Transverse colon (tissue), 4 donors: ENCODE measurements at regions not wholly inside any gene's neighbourhood (a gene's known extent, or its start where the extent isn't known, plus 50 kb on each side); places are given as distances from the start of the nearest gene placed in this dataset.

Source experiments
- DNase-seq: peaks from one replicate; pipeline ENCODE4 v3.0.0-alpha.2; 2019
- H3K27ac ChIP-seq, 4 donors: fragments of 200-600 bp; sonication (generic); 2 replicates each; pipeline ENCODE4 v1.5.1; 2016 to 2018; ENCODE audit warnings: inconsistent platforms in 4 of 4
- H3K27me3 ChIP-seq: fragments of 200-600 bp; sonication (generic); 2 replicates; pipeline ENCODE4 v1.5.1; 2017; ENCODE audit warnings: inconsistent platforms
- H3K36me3 ChIP-seq, 4 donors: fragments of 200-600 bp; sonication (generic); 2 replicates each; pipeline ENCODE4 v1.5.1; 2017 to 2019; ENCODE audit warnings: inconsistent platforms in 4 of 4
- H3K4me1 ChIP-seq, 4 donors: fragments of 200-600 bp; sonication (generic); 2 replicates each; pipeline ENCODE4 v1.5.1; 2017 to 2020; ENCODE audit warnings: inconsistent platforms in 4 of 4
- H3K4me3 ChIP-seq, 4 donors: fragments of 200-600 bp; sonication (generic); 1 replicate in 1 of 4; 2 replicates in 3 of 4; pipeline versions ENCODE4 v1.5.1 to v1.6.1; 2017 to 2019; ENCODE audit warnings: inconsistent platforms in 4 of 4
- H3K9me3 ChIP-seq, 2 donors: fragments of 200-600 bp; sonication (generic); 2 replicates each; pipeline ENCODE4 v1.5.1; 2017 to 2019; ENCODE audit warnings: inconsistent platforms in 2 of 2
- CTCF ChIP-seq, 5 experiments: fragments of 200-600 bp in 3 of 5; fragments of 450-650 bp in 2 of 5; sonication (generic) in 3 of 5; IDR thresholded peaks; 1 replicate in 2 of 5; 2 replicates in 3 of 5; pipeline ENCODE4 v1.5.1; 2016 to 2017; ENCODE audit warnings: antibody characterized with exemption in 5 of 5, inconsistent platforms in 3 of 5, mild to moderate bottlenecking in 2 of 5, moderate library complexity in 1 of 5
- EP300 ChIP-seq: sonication (generic); formaldehyde crosslinking; IDR thresholded peaks from one replicate; pipeline ENCODE4 v1.6.1; 2017; ENCODE audit warnings: antibody characterized with exemption, low read depth
- POLR2A ChIP-seq: fragments of 450-650 bp; IDR thresholded peaks from one replicate; pipeline ENCODE4 v1.6.1; 2016; ENCODE audit warnings: antibody characterized with exemption, mild to moderate bottlenecking, moderate library complexity
- POLR2AphosphoS5 ChIP-seq, 3 donors: sonication (generic); formaldehyde crosslinking; IDR thresholded peaks; one replicate each; pipeline ENCODE4 v1.6.1; 2016; ENCODE audit warnings: antibody characterized with exemption in 3 of 3
- WGBS, 2 donors: methylation state at CpG; one replicate each; pipeline ENCODE4 v1.1.5; 2018; ENCODE audit warnings: low coverage in 1 of 2; 5-methylcytosine and 5-hydroxymethylcytosine counted together
- in situ Hi-C, 4 donors: fragments of 200-750 bp; cut with MboI; loops; one replicate each; pipeline versions ENCODE4 v1.15.0 to v1.15.1; 2017; ENCODE audit warnings: low sequenced_read_pairs in 3 of 4, low pct_ligation_motif_present in 1 of 4, low pct_unique_long_range_greater_than_20kb in 1 of 4
- intact Hi-C: fragments of 100-400 bp; cut with DNase I; formaldehyde crosslinking; loops from one replicate; pipeline ENCODE4 v1.15.1; 2023; ENCODE audit warnings: low total_unique reads

GRCh38 chr1:172946814-172947507 lies 103.8 kb downstream of the TNFSF18 start:
- WGBS, 2 donors: 78 to 85% methylated on average over 2 of the region's 2 CpGs
- DNase-seq: no peak
- Histone ChIP-seq H3K27me3 (no peaks in the 10 kb centered on the region), H3K9me3 (no peaks in the 10 kb centered on the region), H3K36me3 (no peaks in the 10 kb centered on the region), H3K4me1 (no peaks in the 10 kb centered on the region), H3K27ac (no peak overlapping the region), H3K4me3 (no peak overlapping the region)
- in situ Hi-C loops (no loop called here), intact Hi-C loops (no loop called here)
- TF ChIP-seq EP300 (no peak), CTCF (IDR thresholded peaks at IDR 0.05) (no peak), POLR2AphosphoS5 (IDR thresholded peaks at IDR 0.05) (no peak), POLR2A (no peak)

- Histone ChIP-seq H3K4me1 (no peaks in the 10 kb centered on the region), H3K4me3 (no peak overlapping the region), H3K9me3 (no peaks in the 10 kb centered on the region), H3K36me3 (no peaks in the 10 kb centered on the region), H3K27me3 (no peaks in the 10 kb centered on the region), H3K27ac (no peak overlapping the region)
- no peak for TF ChIP-seq EP300
- TF ChIP-seq POLR2AphosphoS5 (IDR thresholded peaks at IDR 0.05): no peak
- no peak for TF ChIP-seq POLR2A
- no peak for TF ChIP-seq CTCF (IDR thresholded peaks at IDR 0.05)
- DNase-seq: no peak
- intact Hi-C loops (no loop called here), in situ Hi-C loops (no loop called here)
- WGBS, 2 donors: 93% methylated on average over 1 of the region's 1 CpG; no CpG with 5 or more reads in 1 of the 2 donors
Observed at GRCh38 chr1:172948457-172948856, 102.3 kb downstream of the TNFSF18 start.

- TF ChIP-seq EP300 (no peak), POLR2A (no peak), POLR2AphosphoS5 (IDR thresholded peaks at IDR 0.05) (no peak), CTCF (IDR thresholded peaks at IDR 0.05) (no peak)
- H3K27me3 ChIP-seq: no peaks in the 10 kb centered on the region
- WGBS, 2 donors: 64 to 83% methylated on average over 4 of the region's 4 CpGs
- no peaks in the 10 kb centered on the region for H3K4me1 ChIP-seq
- H3K27ac ChIP-seq: no peak overlapping the region
- no peaks in the 10 kb centered on the region for H3K36me3 ChIP-seq
- DNase-seq: no peak
- in situ Hi-C loops: no loop called here
- no peak overlapping the region for H3K4me3 ChIP-seq
- intact Hi-C loops: no loop called here
- H3K9me3 ChIP-seq: no peaks in the 10 kb centered on the region
Observed at GRCh38 chr1:172949096-172949495, 101.6 kb downstream of the TNFSF18 start.

GRCh38 chr1:172950528-172950927 lies 100.2 kb downstream of the TNFSF18 start:
- in situ Hi-C loops (no loop called here), intact Hi-C loops (no loop called here)
- Histone ChIP-seq H3K27me3 (no peaks in the 10 kb centered on the region), H3K9me3 (no peaks in the 10 kb centered on the region), H3K4me1 (no peaks in the 10 kb centered on the region), H3K27ac (no peak overlapping the region), H3K4me3 (no peak overlapping the region), H3K36me3 (no peaks in the 10 kb centered on the region)
- 71 to 83% methylated on average over 2 of the region's 2 CpGs for WGBS, 2 donors
- DNase-seq: no peak
- TF ChIP-seq EP300 (no peak), POLR2A (no peak)
